SK-N-SH (cell line): ENCODE measurements at regions not wholly inside any gene's neighbourhood (a gene's known extent, or its start where the extent isn't known, plus 50 kb on each side); places are given as distances from the start of the nearest gene placed in this dataset.

Experiments used
- CTCF ChIA-PET: fragments of 300-600, 350-600 bp; formaldehyde crosslinking; extraction: SDS; loops from one replicate; lab custom pipeline; 2021; lab: Yijun Ruan, JAX
- POLR2A ChIA-PET: fragments of 350-600 bp; sonication (Branson Sonifier 250); formaldehyde crosslinking; extraction: SDS; loops from one replicate; lab custom pipeline; 2020; ENCODE audit warnings: antibody characterized with exemption, inconsistent platforms; lab: Yijun Ruan, JAX
- DNase-seq: peaks from one replicate; pipeline ENCODE4 v3.0.0; 2012
- H2AFZ ChIP-seq: fragments of 200-600 bp; sonication (generic); 2 replicates; pipeline ENCODE4 v1.8.1; 2016; ENCODE audit warnings: antibody characterized with exemption, mild to moderate bottlenecking, low read depth
- H3F3A ChIP-seq: fragments of 200-600 bp; sonication (generic); replicated peaks from 2 replicates; pipeline ENCODE3; 2016; ENCODE audit warnings: antibody characterized with exemption, mild to moderate bottlenecking; ENCODE audit not compliant: insufficient read depth
- H3K27ac ChIP-seq, 2 experiments: fragments of 200-500 bp in 1 of 2; fragments of 200-600 bp in 1 of 2; sonication (Bioruptor generic) in 1 of 2; sonication (generic), shearing (Covaris generic) in 1 of 2; 2 replicates each; pipeline versions ENCODE4 v1.5.1 to v1.6.1; 2014 to 2016; ENCODE audit warnings: low read depth in 2 of 2, inconsistent platforms in 1 of 2, low read length in 1 of 2, mild to moderate bottlenecking in 1 of 2, mixed read lengths in 1 of 2
- H3K27me3 ChIP-seq: fragments of 200-600 bp; sonication (generic), shearing (Covaris generic); 2 replicates; pipeline ENCODE4 v1.6.1; 2016; ENCODE audit warnings: mixed run types; ENCODE audit not compliant: insufficient read depth
- H3K36me3 ChIP-seq, 2 experiments: fragments of 200-500 bp in 1 of 2; fragments of 200-600 bp in 1 of 2; sonication (Bioruptor generic) in 1 of 2; sonication (generic) in 1 of 2; replicated peaks in 1 of 2; 2 replicates each; pipeline versions ENCODE3 to v1.5.1; 2014 to 2016; ENCODE audit warnings: low read length in 1 of 2, mild to moderate bottlenecking in 1 of 2; ENCODE audit not compliant: insufficient read depth in 2 of 2, control insufficient read depth in 1 of 2
- H3K4me1 ChIP-seq, 2 experiments: fragments of 200-500 bp in 1 of 2; fragments of 200-600 bp in 1 of 2; sonication (Bioruptor generic) in 1 of 2; sonication (generic), shearing (Covaris generic) in 1 of 2; 2 replicates each; pipeline versions ENCODE4 v1.5.1 to v1.6.1; 2014 to 2016; ENCODE audit warnings: low read depth in 1 of 2, low read length in 1 of 2, mixed run types in 1 of 2; ENCODE audit not compliant: insufficient read depth in 2 of 2, control insufficient read depth in 1 of 2
- H3K4me2 ChIP-seq: fragments of 200-600 bp; sonication (generic), shearing (Covaris generic); 2 replicates; pipeline ENCODE4 v1.6.1; 2017; ENCODE audit warnings: mixed run types
- H3K4me3 ChIP-seq, 2 experiments: fragments of 200-500 bp in 1 of 2; fragments of 200-600 bp in 1 of 2; sonication (Bioruptor generic) in 1 of 2; sonication (generic), shearing (Covaris generic) in 1 of 2; 2 replicates each; pipeline versions ENCODE4 v1.5.1 to v1.8.1; 2014 to 2016; ENCODE audit warnings: low read depth in 2 of 2, inconsistent platforms in 1 of 2, low read length in 1 of 2, mild to moderate bottlenecking in 1 of 2, mixed read lengths in 1 of 2, moderate library complexity in 1 of 2
- H3K79me2 ChIP-seq: fragments of 200-600 bp; sonication (generic); 2 replicates; pipeline ENCODE4 v1.8.1; 2017; ENCODE audit warnings: mild to moderate bottlenecking; ENCODE audit not compliant: insufficient read depth
- H3K9ac ChIP-seq: fragments of 200-600 bp; sonication (generic); 2 replicates; pipeline ENCODE4 v1.6.1; 2017; ENCODE audit warnings: mixed run types
- H3K9me2 ChIP-seq: fragments of 200-600 bp; sonication (generic); 2 replicates; pipeline ENCODE4 v1.6.1; 2017; ENCODE audit warnings: mixed run types
- H3K9me3 ChIP-seq: fragments of 200-600 bp; sonication (generic); 2 replicates; pipeline ENCODE4 v1.6.1; 2017; ENCODE audit warnings: mixed run types, mild to moderate bottlenecking, moderate library complexity
- H4K20me1 ChIP-seq: fragments of 200-600 bp; sonication (generic); 2 replicates; pipeline ENCODE4 v1.6.1; 2017; ENCODE audit warnings: mild to moderate bottlenecking, mixed run types; ENCODE audit not compliant: insufficient read depth
- CHD2 ChIP-seq: fragments of 150-350 bp; IDR thresholded peaks from 2 replicates; pipeline ENCODE4 v1.6.1; 2018; ENCODE audit warnings: low read length; ENCODE audit not compliant: partially characterized antibody
- CTCF ChIP-seq: fragments of 200-600 bp; sonication (generic); IDR thresholded peaks from 2 replicates; pipeline ENCODE4 v1.6.1; 2017; ENCODE audit warnings: antibody characterized with exemption, mild to moderate bottlenecking, moderate library complexity
- ELF1 ChIP-seq: IDR thresholded peaks from 2 replicates; pipeline ENCODE4 v1.4.0; 2012
- EP300 ChIP-seq, 2 experiments: IDR thresholded peaks; 2 replicates each; pipeline versions ENCODE4 v1.4.0 to v1.6.1; 2012; ENCODE audit warnings: borderline replicate concordance in 1 of 2, low read depth in 1 of 2, low read length in 1 of 2
- MAX ChIP-seq: IDR thresholded peaks from 2 replicates; pipeline ENCODE4 v1.4.0; 2012; ENCODE audit warnings: low read depth
- MEF2A ChIP-seq: IDR thresholded peaks from 2 replicates; pipeline ENCODE4 v1.4.0; 2012; ENCODE audit warnings: low read depth, borderline replicate concordance
- NFIC ChIP-seq: IDR thresholded peaks from 2 replicates; pipeline ENCODE4 v1.4.0; 2012; ENCODE audit warnings: borderline replicate concordance
- NRF1 ChIP-seq: IDR thresholded peaks from 2 replicates; pipeline ENCODE4 v1.6.1; 2012; ENCODE audit warnings: low read depth, mild to moderate bottlenecking, low read length
- PBX3 ChIP-seq: IDR thresholded peaks from 2 replicates; pipeline ENCODE4; 2012
- POLR2AphosphoS5 ChIP-seq: IDR thresholded peaks from 2 replicates; pipeline ENCODE4 v1.6.1; 2012; ENCODE audit warnings: low read depth, low read length
- RAD21 ChIP-seq: IDR thresholded peaks from 2 replicates; pipeline ENCODE4 v1.6.1; 2012; ENCODE audit warnings: mild to moderate bottlenecking, low read length
- RCOR1 ChIP-seq: fragments of 150-350 bp; IDR thresholded peaks from 2 replicates; pipeline ENCODE4 v1.6.1; 2017; ENCODE audit warnings: antibody characterized with exemption, low read length
- RXRA ChIP-seq: IDR thresholded peaks from 2 replicates; pipeline ENCODE4 v1.4.0; 2012; ENCODE audit warnings: low read depth, mild to moderate bottlenecking, borderline replicate concordance
- SIN3A ChIP-seq: IDR thresholded peaks from 2 replicates; pipeline ENCODE4 v1.6.1; 2012; ENCODE audit warnings: low read depth, mild to moderate bottlenecking, low read length, moderate library complexity, borderline replicate concordance
- SMC3 ChIP-seq: IDR thresholded peaks from 2 replicates; pipeline ENCODE4 v1.6.1; 2012; ENCODE audit warnings: low read depth, low read length, improper control_type of control experiment
- TAF1 ChIP-seq: IDR thresholded peaks from 2 replicates; pipeline ENCODE4 v1.6.1; 2012; ENCODE audit warnings: low read depth, mild to moderate bottlenecking, low read length, moderate library complexity, borderline replicate concordance
- TEAD4 ChIP-seq: IDR thresholded peaks from 2 replicates; pipeline ENCODE4 v1.4.0; 2012; ENCODE audit warnings: mild to moderate bottlenecking, borderline replicate concordance; ENCODE audit not compliant: insufficient read depth
- USF1 ChIP-seq: IDR thresholded peaks from 2 replicates; pipeline ENCODE4 v1.4.0; 2012; ENCODE audit warnings: low read depth, borderline replicate concordance
- YY1 ChIP-seq: IDR thresholded peaks from 2 replicates; pipeline ENCODE4 v1.4.0; 2012; ENCODE audit warnings: low read depth, mild to moderate bottlenecking
- WGBS: methylation state at CpG from one replicate; pipeline ENCODE4 v1.1.6; 2017; ENCODE audit warnings: low lambda C conversion rate; 5-methylcytosine and 5-hydroxymethylcytosine counted together

GRCh38 chr5:36786448-36787012, 90.0 kb upstream of the NIPBL start:
- Histone ChIP-seq H3K9me3 (no peaks in the 10 kb centered on the region), H4K20me1 (no peaks in the 10 kb centered on the region), H3K9me2 (no peaks in the 10 kb centered on the region), H3K4me1 (no peaks in the 10 kb centered on the region), H3F3A (no peaks in the 10 kb centered on the region), H3K4me2 (no peak overlapping the region), H3K27me3 (no peaks in the 10 kb centered on the region; the same call in 1 of the 2 replicates), H3K4me3 (no peak overlapping the region), H2AFZ (no peak overlapping the region), H3K79me2 (no peaks in the 10 kb centered on the region), H3K36me3 (no peaks in the 10 kb centered on the region), H3K27ac (no peak overlapping the region), H3K9ac (no peak overlapping the region)
- POLR2A ChIA-PET = no interaction called here
- DNase-seq = no peak
- CTCF ChIA-PET = no interaction called here
- TF ChIP-seq POLR2AphosphoS5 (no peak), NRF1 (no peak), RXRA (no peak), NFIC (no peak), SMC3 (no peak), SIN3A (no peak), ELF1 (no peak), EP300 (IDR thresholded peaks at IDR 0.05; ENCODE audit: borderline replicate concordance in 1 of 2, low read depth in 1 of 2, low read length in 1 of 2) (no peak), PBX3 (no peak)
- 17% methylated on average over 1 of the region's 1 CpG for WGBS

GRCh38 chr5:36787365-36788093, 89.0 kb upstream of the NIPBL start:
- Histone ChIP-seq H3K4me2 (no peak overlapping the region), H4K20me1 (no peaks in the 10 kb centered on the region), H3K36me3 (no peaks in the 10 kb centered on the region), H3K9ac (no peak overlapping the region)
- TF ChIP-seq CHD2 = no peak
- TF ChIP-seq RCOR1 = no peak
- TF ChIP-seq CTCF = no peak
- TF ChIP-seq MAX = no peak
- TF ChIP-seq TEAD4 = no peak
- no peak for TF ChIP-seq MEF2A
- TF ChIP-seq USF1 = no peak
- TF ChIP-seq YY1 = no peak
- no peak for TF ChIP-seq NRF1
- TF ChIP-seq TAF1 = no peak
- no peak for TF ChIP-seq RAD21
- no peak for TF ChIP-seq EP300 (IDR thresholded peaks at IDR 0.05; ENCODE audit: borderline replicate concordance in 1 of 2, low read depth in 1 of 2, low read length in 1 of 2)
- TF ChIP-seq, all 33 proteins: peak for 0
- Histone ChIP-seq H2AFZ (no peak overlapping the region), H3K9me2 (no peaks in the 10 kb centered on the region), H3K27me3 (no peaks in the 10 kb centered on the region; the same call in 1 of the 2 replicates), H3K4me3 (no peak overlapping the region), H3K4me1 (no peaks in the 10 kb centered on the region), H3K9me3 (no peaks in the 10 kb centered on the region), H3K27ac (no peak overlapping the region), H3K79me2 (no peaks in the 10 kb centered on the region), H3F3A (no peaks in the 10 kb centered on the region)
- ChIA-PET CTCF (no interaction called here), POLR2A (no interaction called here)
- WGBS = 12% methylated on average over 8 of the region's 8 CpGs
- DNase-seq = no peak
